ENCODE measurements at regions not wholly inside any gene's neighbourhood (a gene's known extent, or its start where the extent isn't known, plus 50 kb on each side); places are given as distances from the start of the nearest gene placed in this dataset.

- TF ChIP-seq ZNF302 (CRISPR knock-in tag; IDR thresholded peaks at IDR 0.05), result no peak
- TF ChIP-seq ESRRA (IDR thresholded peaks at IDR 0.05; ENCODE audit: borderline replicate concordance, low read length), result no peak
- no peak for TF ChIP-seq EP300 (IDR thresholded peaks at IDR 0.05)
- TF ChIP-seq, protein P1, sequence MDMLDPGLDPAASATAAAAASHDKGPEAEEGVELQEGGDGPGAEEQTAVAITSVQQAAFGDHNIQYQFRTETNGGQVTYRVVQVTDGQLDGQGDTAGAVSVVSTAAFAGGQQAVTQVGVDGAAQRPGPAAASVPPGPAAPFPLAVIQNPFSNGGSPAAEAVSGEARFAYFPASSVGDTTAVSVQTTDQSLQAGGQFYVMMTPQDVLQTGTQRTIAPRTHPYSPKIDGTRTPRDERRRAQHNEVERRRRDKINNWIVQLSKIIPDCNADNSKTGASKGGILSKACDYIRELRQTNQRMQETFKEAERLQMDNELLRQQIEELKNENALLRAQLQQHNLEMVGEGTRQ (IDR thresholded peaks at IDR 0.05), result no peak
- no peak for TF ChIP-seq HEYL (CRISPR knock-in tag; IDR thresholded peaks at IDR 0.05)
- no peak for TF ChIP-seq ZSCAN20 (CRISPR knock-in tag; IDR thresholded peaks at IDR 0.05)
- TF ChIP-seq MAZ (IDR thresholded peaks at IDR 0.05; ENCODE audit: borderline replicate concordance, low read depth, low read length), result no peak
- no peak for TF ChIP-seq CBX8 (IDR thresholded peaks at IDR 0.05)
- POLR2A ChIA-PET, result no interaction called here
- no peak for DNase-seq (ENCODE audit: low read depth in 1 of 2, low spot score in 1 of 2)
- Histone ChIP-seq H3K4me1 (no peaks in the 10 kb centered on the region), H3K4me3 (no peak overlapping the region), H3K27ac (no peak overlapping the region), H3K9me3 (no peaks in the 10 kb centered on the region), H3K4me2 (no peak overlapping the region)
- FAIRE-seq, result no peak
- CTCF ChIA-PET, result no interaction called here
- 23% methylated on average over 3 of the region's 3 CpGs for WGBS (ENCODE audit: missing lambda C conversion rate)
- ATAC-seq, result no peak
These were observed 54.1 kb upstream of the UNC5C start for GRCh38 chr4:95602872-95603271.

DNA sequence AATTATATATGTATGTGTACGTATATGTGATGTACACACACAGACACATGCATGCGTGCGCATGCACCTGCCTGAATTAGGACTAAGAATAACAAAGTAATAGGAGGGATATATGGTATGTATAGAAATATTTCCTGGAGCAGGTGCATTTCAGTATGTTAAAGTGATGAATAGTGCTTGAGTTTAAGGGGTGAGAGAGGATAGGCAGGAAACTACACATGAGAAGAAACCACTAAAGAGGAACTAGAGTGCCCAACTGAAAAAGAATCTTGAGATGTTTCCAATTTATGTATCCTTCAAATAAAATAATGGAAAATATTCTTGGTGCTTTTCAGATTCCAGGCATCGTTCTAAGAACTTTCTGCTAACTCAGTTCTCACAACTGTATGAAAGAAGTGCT, 52.6 kb upstream of the UNC5C start:
- WGBS (ENCODE audit: missing lambda C conversion rate), result 70% methylated on average over 4 of the region's 4 CpGs
- Histone ChIP-seq H3K9me3 (no peaks in the 10 kb centered on the region), H3K27ac (no peak overlapping the region), H3K4me3 (no peak overlapping the region), H3K4me1 (no peaks in the 10 kb centered on the region), H3K4me2 (no peak overlapping the region)
- TF ChIP-seq EHF (CRISPR knock-in tag; IDR thresholded peaks at IDR 0.05), result no peak
- no peak for TF ChIP-seq ELK1 (IDR thresholded peaks at IDR 0.05; ENCODE audit: low read depth, low read length)
- no peak for TF ChIP-seq FOXS1 (CRISPR knock-in tag; IDR thresholded peaks at IDR 0.05)
- no peak for TF ChIP-seq HEYL (CRISPR knock-in tag; IDR thresholded peaks at IDR 0.05)
- TF ChIP-seq ZSCAN20 (CRISPR knock-in tag; IDR thresholded peaks at IDR 0.05), result no peak
- TF ChIP-seq TP53 (CRISPR knock-in tag; IDR thresholded peaks at IDR 0.05), result no peak
- TF ChIP-seq ZC3H11A (IDR thresholded peaks at IDR 0.05), result no peak
- no peak for TF ChIP-seq NR3C1 (IDR thresholded peaks at IDR 0.05)
- TF ChIP-seq JUN (IDR thresholded peaks at IDR 0.05), result no peak
- no peak for TF ChIP-seq FOSL2 (IDR thresholded peaks at IDR 0.05)
- TF ChIP-seq FOSL2 (CRISPR knock-in tag; IDR thresholded peaks at IDR 0.05), result no peak
- TF ChIP-seq RAD21 (conservative IDR thresholded peaks at IDR 0.05 in 1 of 2, IDR thresholded peaks at IDR 0.05 in 1 of 2), result no peak
- no peak for TF ChIP-seq CHD2 (IDR thresholded peaks at IDR 0.05; ENCODE audit: low read length, partially characterized antibody)
- no peak for TF ChIP-seq ZFP36 (IDR thresholded peaks at IDR 0.05; ENCODE audit: borderline replicate concordance, partially characterized antibody)
- TF ChIP-seq CHD4 (IDR thresholded peaks at IDR 0.05; ENCODE audit: borderline replicate concordance), result no peak
- TF ChIP-seq GATA3 (IDR thresholded peaks at IDR 0.05; ENCODE audit: borderline replicate concordance), result no peak
- no peak for TF ChIP-seq MAZ (IDR thresholded peaks at IDR 0.05; ENCODE audit: borderline replicate concordance, low read depth, low read length)
- no peak for TF ChIP-seq HOXB5 (CRISPR knock-in tag; IDR thresholded peaks at IDR 0.05)
- ChIA-PET CTCF (no interaction called here), POLR2A (no interaction called here)
- DNase-seq (ENCODE audit: low read depth in 1 of 2, low spot score in 1 of 2) (no peak), ATAC-seq (no peak), FAIRE-seq (no peak)

GRCh38 chr4:95599777-95600400, 51.1 kb upstream of the UNC5C start:
- Histone ChIP-seq H3K4me3 (no peak overlapping the region), H3K4me2 (no peak overlapping the region), H3K9me3 (no peaks in the 10 kb centered on the region), H3K27ac (no peak overlapping the region), H3K4me1 (no peaks in the 10 kb centered on the region)
- ATAC-seq, result no peak
- ChIA-PET POLR2A (no interaction called here), CTCF (no interaction called here)
- no peak for DNase-seq (ENCODE audit: low read depth in 1 of 2, low spot score in 1 of 2)
- no peak for TF ChIP-seq MAZ (IDR thresholded peaks at IDR 0.05; ENCODE audit: borderline replicate concordance, low read depth, low read length)
- no peak for TF ChIP-seq RAD21 (conservative IDR thresholded peaks at IDR 0.05 in 1 of 2, IDR thresholded peaks at IDR 0.05 in 1 of 2)
- no peak for TF ChIP-seq SREBF2 (IDR thresholded peaks at IDR 0.05)
- no peak for TF ChIP-seq HEYL (CRISPR knock-in tag; IDR thresholded peaks at IDR 0.05)
- no peak for TF ChIP-seq RFX5 (IDR thresholded peaks at IDR 0.05)
- no peak for TF ChIP-seq FOSB (CRISPR knock-in tag; IDR thresholded peaks at IDR 0.05)
- TF ChIP-seq ZNF302 (CRISPR knock-in tag; IDR thresholded peaks at IDR 0.05), result no peak
- no peak for TF ChIP-seq CBX2 (IDR thresholded peaks at IDR 0.05; ENCODE audit: borderline replicate concordance, low read depth)
- TF ChIP-seq SMC3 (IDR thresholded peaks at IDR 0.05), result no peak
- no peak for TF ChIP-seq ELK1 (IDR thresholded peaks at IDR 0.05; ENCODE audit: low read depth, low read length)
- no peak for TF ChIP-seq TP53 (CRISPR knock-in tag; IDR thresholded peaks at IDR 0.05)
- TF ChIP-seq KDM1A (IDR thresholded peaks at IDR 0.05; ENCODE audit: low read depth), result no peak
- no peak for TF ChIP-seq NR3C1 (IDR thresholded peaks at IDR 0.05)
- no peak for TF ChIP-seq TFCP2L1 (CRISPR knock-in tag; IDR thresholded peaks at IDR 0.05)
- TF ChIP-seq, protein P2, sequence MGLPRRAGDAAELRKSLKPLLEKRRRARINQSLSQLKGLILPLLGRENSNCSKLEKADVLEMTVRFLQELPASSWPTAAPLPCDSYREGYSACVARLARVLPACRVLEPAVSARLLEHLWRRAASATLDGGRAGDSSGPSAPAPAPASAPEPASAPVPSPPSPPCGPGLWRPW (IDR thresholded peaks at IDR 0.05), result no peak
- TF ChIP-seq JUN (IDR thresholded peaks at IDR 0.05), result no peak
- TF ChIP-seq ATOH8 (CRISPR knock-in tag; IDR thresholded peaks at IDR 0.05; ENCODE audit: low read depth), result no peak
- no peak for TF ChIP-seq MAFK (IDR thresholded peaks at IDR 0.05; ENCODE audit: partially characterized antibody)
- FAIRE-seq, result no peak
- WGBS (ENCODE audit: missing lambda C conversion rate), result 50% methylated on average over 7 of the region's 7 CpGs
